SU-DHL-6 (cell line): ENCODE measurements at regions not wholly inside any gene's neighbourhood (a gene's known extent, or its start where the extent isn't known, plus 50 kb on each side); places are given as distances from the start of the nearest gene placed in this dataset.

ENCODE experiments used
- H2AFZ ChIP-seq: fragments of 200-600 bp; sonication (generic); 2 replicates; pipeline ENCODE4 v1.6.1; 2014; ENCODE audit warnings: low read depth, mild to moderate bottlenecking, moderate library complexity, mixed read lengths, antibody characterized with exemption, low read length; ENCODE audit not compliant: severe bottlenecking
- H3F3A ChIP-seq: fragments of 200-600 bp; shearing (Covaris generic); 2 replicates; pipeline ENCODE4 v1.6.0; 2016; ENCODE audit warnings: antibody characterized with exemption, mild to moderate bottlenecking; ENCODE audit not compliant: insufficient read depth
- H3K27ac ChIP-seq: fragments of 200-600 bp; sonication (generic); 2 replicates; pipeline ENCODE4 v1.5.1; 2016; ENCODE audit warnings: low read depth, mild to moderate bottlenecking, low read length, moderate library complexity, mixed read lengths
- H3K27me3 ChIP-seq: fragments of 200-600 bp; sonication (generic), shearing (Covaris generic); 2 replicates; pipeline ENCODE4 v1.6.0; 2014; ENCODE audit warnings: mild to moderate bottlenecking, low read length
- H3K36me3 ChIP-seq: fragments of 200-600 bp; sonication (generic); 2 replicates; pipeline ENCODE4 v1.6.1; 2014; ENCODE audit warnings: mild to moderate bottlenecking, low read length, mixed read lengths
- H3K4me2 ChIP-seq: fragments of 300-600, 200-600 bp; shearing (Covaris generic), sonication (generic); 2 replicates; pipeline ENCODE4 v1.6.0; 2014; ENCODE audit warnings: low read length, low read depth, mild to moderate bottlenecking; ENCODE audit not compliant: poor library complexity, severe bottlenecking
- H3K4me3 ChIP-seq: fragments of 200-600 bp; sonication (generic); 2 replicates; pipeline ENCODE4 v1.5.1; 2014; ENCODE audit warnings: antibody characterized with exemption, low read length, mild to moderate bottlenecking, mixed read lengths; ENCODE audit not compliant: insufficient read depth, poor library complexity, severe bottlenecking
- H3K79me2 ChIP-seq: fragments of 200-600 bp; sonication (generic); 2 replicates; pipeline ENCODE4 v1.6.1; 2014; ENCODE audit warnings: mild to moderate bottlenecking, low read length, moderate library complexity; ENCODE audit not compliant: insufficient read depth
- H3K9ac ChIP-seq: fragments of 200-600 bp; sonication (generic); 2 replicates; pipeline ENCODE4 v1.7.0; 2014; ENCODE audit warnings: mild to moderate bottlenecking, low read length
- H3K9me2 ChIP-seq: fragments of 200-600 bp; sonication (generic); replicated peaks from 2 replicates; pipeline ENCODE4 v1.6.1; 2014; ENCODE audit warnings: low read length; ENCODE audit not compliant: insufficient read depth
- H3K9me3 ChIP-seq: fragments of 200-600 bp; sonication (generic); 2 replicates; pipeline ENCODE4 v1.6.1; 2014; ENCODE audit warnings: low read length, mixed read lengths; ENCODE audit not compliant: insufficient read depth
- H4K20me1 ChIP-seq: fragments of 200-600 bp; sonication (generic); 2 replicates; pipeline ENCODE4 v1.6.1; 2014; ENCODE audit warnings: low read depth, mild to moderate bottlenecking, antibody characterized with exemption, low read length, moderate library complexity, mixed read lengths
- EZH2phosphoT487 ChIP-seq: fragments of 200-600 bp; sonication (generic), shearing (Covaris generic); conservative IDR thresholded peaks from 2 replicates; pipeline ENCODE4 v1.6.1; 2018; ENCODE audit warnings: mild to moderate bottlenecking, antibody characterized with exemption, low read length, moderate library complexity, mixed read lengths
- TF ChIP-seq, protein P1 (sequence below): fragments of 200-600 bp; sonication (generic); IDR thresholded peaks from one replicate; pipeline ENCODE4 v1.5.1; 2017; ENCODE audit warnings: antibody characterized with exemption, mild to moderate bottlenecking, low read length, moderate library complexity; ENCODE audit not compliant: insufficient read depth, poor library complexity, severe bottlenecking

- Histone ChIP-seq H3K27ac (no peak overlapping the region), H3F3A (no peaks in the 10 kb centered on the region)
Observed at GRCh38 chr17:33948309-33948708, 306.8 kb upstream of the CCL2 start.

DNA sequence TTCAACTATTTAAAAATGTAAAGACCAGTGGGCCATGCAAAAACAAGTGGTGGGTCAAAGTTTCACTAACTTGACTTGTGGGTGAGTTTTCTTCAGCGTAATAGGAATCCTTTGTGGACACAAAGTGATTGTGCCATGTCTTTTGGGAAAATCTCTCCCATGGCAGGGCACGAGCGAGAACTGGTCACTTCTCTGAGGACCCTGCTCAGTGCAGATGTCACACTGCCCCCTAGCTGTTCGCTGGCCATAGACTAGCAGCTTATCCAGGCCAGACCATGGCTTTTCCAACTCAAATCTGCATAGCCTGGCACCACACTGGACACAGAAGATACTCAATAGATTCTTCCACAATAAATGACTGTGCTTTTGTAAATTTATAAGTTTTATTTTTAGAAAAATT lies 306.0 kb upstream of the CCL2 start:
- H2AFZ ChIP-seq = no peak overlapping the region
- no peak overlapping the region for H3K4me3 ChIP-seq
- no peaks in the 10 kb centered on the region for H3K9me2 ChIP-seq
- no peaks in the 10 kb centered on the region for H3K79me2 ChIP-seq
- H3K27ac ChIP-seq = no peak overlapping the region
- no peaks in the 10 kb centered on the region for H3F3A ChIP-seq
- H3K27me3 ChIP-seq = no peaks in the 10 kb centered on the region
- no peaks in the 10 kb centered on the region for H3K36me3 ChIP-seq
- TF ChIP-seq, protein P1, sequence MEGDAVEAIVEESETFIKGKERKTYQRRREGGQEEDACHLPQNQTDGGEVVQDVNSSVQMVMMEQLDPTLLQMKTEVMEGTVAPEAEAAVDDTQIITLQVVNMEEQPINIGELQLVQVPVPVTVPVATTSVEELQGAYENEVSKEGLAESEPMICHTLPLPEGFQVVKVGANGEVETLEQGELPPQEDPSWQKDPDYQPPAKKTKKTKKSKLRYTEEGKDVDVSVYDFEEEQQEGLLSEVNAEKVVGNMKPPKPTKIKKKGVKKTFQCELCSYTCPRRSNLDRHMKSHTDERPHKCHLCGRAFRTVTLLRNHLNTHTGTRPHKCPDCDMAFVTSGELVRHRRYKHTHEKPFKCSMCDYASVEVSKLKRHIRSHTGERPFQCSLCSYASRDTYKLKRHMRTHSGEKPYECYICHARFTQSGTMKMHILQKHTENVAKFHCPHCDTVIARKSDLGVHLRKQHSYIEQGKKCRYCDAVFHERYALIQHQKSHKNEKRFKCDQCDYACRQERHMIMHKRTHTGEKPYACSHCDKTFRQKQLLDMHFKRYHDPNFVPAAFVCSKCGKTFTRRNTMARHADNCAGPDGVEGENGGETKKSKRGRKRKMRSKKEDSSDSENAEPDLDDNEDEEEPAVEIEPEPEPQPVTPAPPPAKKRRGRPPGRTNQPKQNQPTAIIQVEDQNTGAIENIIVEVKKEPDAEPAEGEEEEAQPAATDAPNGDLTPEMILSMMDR = no peak
- TF ChIP-seq EZH2phosphoT487 = no peak
- H4K20me1 ChIP-seq = no peaks in the 10 kb centered on the region
- no peak overlapping the region for H3K9ac ChIP-seq
- no peak overlapping the region for H3K4me2 ChIP-seq
- no peaks in the 10 kb centered on the region for H3K9me3 ChIP-seq

More at GRCh38 chr17:33948309-33948708, 306.8 kb upstream of the CCL2 start:
- no peak overlapping the region for H2AFZ ChIP-seq
- no peaks in the 10 kb centered on the region for H3K9me2 ChIP-seq
- H3K9me3 ChIP-seq = no peaks in the 10 kb centered on the region
- H3K27me3 ChIP-seq = no peaks in the 10 kb centered on the region
- TF ChIP-seq, protein P1 = no peak
- no peak for TF ChIP-seq EZH2phosphoT487
- H3K79me2 ChIP-seq = no peaks in the 10 kb centered on the region
- no peak overlapping the region for H3K4me2 ChIP-seq
- H3K9ac ChIP-seq = no peak overlapping the region
- no peaks in the 10 kb centered on the region for H3K36me3 ChIP-seq
- H4K20me1 ChIP-seq = no peaks in the 10 kb centered on the region
- H3K4me3 ChIP-seq = no peak overlapping the region

DNA sequence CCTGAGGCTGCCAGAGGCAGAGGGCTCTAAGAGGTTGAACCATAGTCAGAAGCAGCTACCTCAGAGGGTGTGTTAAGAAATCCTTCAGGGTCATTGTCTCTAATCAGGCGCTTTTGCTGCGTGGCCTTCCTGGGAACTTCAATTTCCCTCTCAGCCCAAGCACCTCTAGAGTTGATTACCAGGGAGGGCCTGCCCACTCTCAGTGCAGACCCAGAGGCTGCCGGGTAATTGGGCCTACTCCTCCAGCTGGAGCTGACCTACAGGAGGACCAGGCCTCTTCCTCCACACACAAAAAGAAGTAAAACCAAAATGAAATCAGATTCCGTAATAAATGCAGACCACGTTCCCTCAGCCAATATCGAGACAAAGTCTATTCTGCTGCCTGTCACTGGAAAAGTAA lies 305.0 kb upstream of the CCL2 start:
- Histone ChIP-seq H3F3A (no peaks in the 10 kb centered on the region), H3K36me3 (no peaks in the 10 kb centered on the region), H3K9me2 (no peaks in the 10 kb centered on the region), H3K9ac (no peak overlapping the region), H4K20me1 (no peaks in the 10 kb centered on the region), H3K9me3 (no peaks in the 10 kb centered on the region), H3K79me2 (no peaks in the 10 kb centered on the region), H3K4me3 (no peak overlapping the region), H3K27me3 (no peaks in the 10 kb centered on the region), H3K4me2 (no peak overlapping the region), H2AFZ (no peak overlapping the region), H3K27ac (no peak overlapping the region)
- TF ChIP-seq EZH2phosphoT487 = no peak
- TF ChIP-seq, protein P1 = no peak
